K562 (cell line): ENCODE measurements at regions not wholly inside any gene's neighbourhood (a gene's known extent, or its start where the extent isn't known, plus 50 kb on each side); places are given as distances from the start of the nearest gene placed in this dataset.

Experiments used
- FOXA1 ChIP-seq: fragments of 450-650 bp; IDR thresholded peaks from 2 replicates; pipeline ENCODE4 v1.6.1; 2016; ENCODE audit warnings: mild to moderate bottlenecking, borderline replicate concordance
- MAFK ChIP-seq: IDR thresholded peaks from 2 replicates; pipeline ENCODE4 v1.6.1; 2011; ENCODE audit warnings: low read length, improper control_type of control experiment
- POLR2AphosphoS5 ChIP-seq: IDR thresholded peaks from 2 replicates; pipeline ENCODE4 v1.6.1; 2011; ENCODE audit warnings: mild to moderate bottlenecking, low read depth, low read length, moderate library complexity; ENCODE audit not compliant: control insufficient read depth, insufficient read depth
- SRSF1 ChIP-seq: fragments of 200-400 bp; formaldehyde crosslinking; IDR thresholded peaks from 2 replicates; pipeline ENCODE4 v1.6.1; 2017; ENCODE audit warnings: mild to moderate bottlenecking, low read depth, low read length, moderate library complexity
- TF ChIP-seq, protein P1 (sequence below): fragments of 450-650 bp; formaldehyde crosslinking; IDR thresholded peaks from 2 replicates; pipeline ENCODE4 v1.4.0; 2022; ENCODE audit warnings: missing genetic modification characterization
- TF ChIP-seq, protein P2 (sequence below), 3 experiments: IDR thresholded peaks in 2 of 3; conservative IDR thresholded peaks in 1 of 3; 2 replicates each; pipeline ENCODE4 v1.5.1; 2011 to 2012; ENCODE audit warnings: low read length in 3 of 3, mild to moderate bottlenecking in 3 of 3, control low read depth in 2 of 3, improper control_type of control experiment in 1 of 3, inconsistent platforms in 1 of 3, low read depth in 1 of 3, mixed read lengths in 1 of 3, moderate library complexity in 1 of 3; ENCODE audit not compliant: insufficient read depth in 2 of 3
- TF ChIP-seq, protein P3 (sequence below): sonication (generic); formaldehyde crosslinking; IDR thresholded peaks from 2 replicates; pipeline ENCODE4 v1.8.1; 2023; ENCODE audit warnings: mild to moderate bottlenecking, missing genetic modification reagents
- TF ChIP-seq, protein P4 (sequence below): fragments of 150-350 bp; IDR thresholded peaks from 2 replicates; pipeline ENCODE4 v1.6.1; 2014; ENCODE audit warnings: low read depth, mild to moderate bottlenecking, low read length, borderline replicate concordance
- TF ChIP-seq, protein P5 (sequence below), 2 experiments: IDR thresholded peaks; 2 replicates each; pipeline ENCODE4 v1.6.1; 2011; ENCODE audit warnings: borderline replicate concordance in 1 of 2, control low read depth in 1 of 2, low read depth in 1 of 2, low read length in 1 of 2, mild to moderate bottlenecking in 1 of 2, mixed read lengths in 1 of 2, moderate library complexity in 1 of 2; ENCODE audit not compliant: insufficient read depth in 1 of 2, insufficient read length in 1 of 2, poor library complexity in 1 of 2, severe bottlenecking in 1 of 2; ENCODE audit errors: extremely low read depth in 1 of 2

DNA sequence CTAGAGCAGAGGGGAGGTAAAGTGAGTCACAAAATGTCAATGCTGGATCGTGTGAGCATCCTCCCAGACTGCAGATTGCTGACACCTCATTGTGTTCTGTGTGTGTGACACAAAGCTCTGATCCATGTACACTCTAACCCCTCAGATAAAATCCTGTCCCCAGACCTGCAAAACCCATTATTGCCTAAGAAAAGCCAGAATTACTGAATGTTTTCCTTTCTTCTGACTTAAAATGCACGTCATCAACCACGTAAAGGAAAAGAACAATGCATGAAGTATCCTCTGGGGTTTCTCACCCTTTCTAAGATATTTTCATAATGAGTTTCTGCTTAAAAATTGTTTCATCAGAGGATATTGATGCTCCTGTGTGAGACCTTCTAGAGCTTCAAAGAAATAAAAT, 218.0 kb upstream of the PREP start:
- TF ChIP-seq MAFK: no peak
- TF ChIP-seq, protein P1, sequence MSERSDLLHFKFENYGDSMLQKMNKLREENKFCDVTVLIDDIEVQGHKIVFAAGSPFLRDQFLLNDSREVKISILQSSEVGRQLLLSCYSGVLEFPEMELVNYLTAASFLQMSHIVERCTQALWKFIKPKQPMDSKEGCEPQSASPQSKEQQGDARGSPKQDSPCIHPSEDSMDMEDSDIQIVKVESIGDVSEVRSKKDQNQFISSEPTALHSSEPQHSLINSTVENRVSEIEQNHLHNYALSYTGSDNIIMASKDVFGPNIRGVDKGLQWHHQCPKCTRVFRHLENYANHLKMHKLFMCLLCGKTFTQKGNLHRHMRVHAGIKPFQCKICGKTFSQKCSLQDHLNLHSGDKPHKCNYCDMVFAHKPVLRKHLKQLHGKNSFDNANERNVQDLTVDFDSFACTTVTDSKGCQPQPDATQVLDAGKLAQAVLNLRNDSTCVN: no peak
- TF ChIP-seq, protein P2, sequence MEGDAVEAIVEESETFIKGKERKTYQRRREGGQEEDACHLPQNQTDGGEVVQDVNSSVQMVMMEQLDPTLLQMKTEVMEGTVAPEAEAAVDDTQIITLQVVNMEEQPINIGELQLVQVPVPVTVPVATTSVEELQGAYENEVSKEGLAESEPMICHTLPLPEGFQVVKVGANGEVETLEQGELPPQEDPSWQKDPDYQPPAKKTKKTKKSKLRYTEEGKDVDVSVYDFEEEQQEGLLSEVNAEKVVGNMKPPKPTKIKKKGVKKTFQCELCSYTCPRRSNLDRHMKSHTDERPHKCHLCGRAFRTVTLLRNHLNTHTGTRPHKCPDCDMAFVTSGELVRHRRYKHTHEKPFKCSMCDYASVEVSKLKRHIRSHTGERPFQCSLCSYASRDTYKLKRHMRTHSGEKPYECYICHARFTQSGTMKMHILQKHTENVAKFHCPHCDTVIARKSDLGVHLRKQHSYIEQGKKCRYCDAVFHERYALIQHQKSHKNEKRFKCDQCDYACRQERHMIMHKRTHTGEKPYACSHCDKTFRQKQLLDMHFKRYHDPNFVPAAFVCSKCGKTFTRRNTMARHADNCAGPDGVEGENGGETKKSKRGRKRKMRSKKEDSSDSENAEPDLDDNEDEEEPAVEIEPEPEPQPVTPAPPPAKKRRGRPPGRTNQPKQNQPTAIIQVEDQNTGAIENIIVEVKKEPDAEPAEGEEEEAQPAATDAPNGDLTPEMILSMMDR (IDR thresholded peaks at IDR 0.05 in 2 of 3, conservative IDR thresholded peaks at IDR 0.05 in 1 of 3; ENCODE audit: insufficient read depth in 2 of 3, low read depth in 1 of 3, low read length in 3 of 3): no peak
- TF ChIP-seq, protein P3, sequence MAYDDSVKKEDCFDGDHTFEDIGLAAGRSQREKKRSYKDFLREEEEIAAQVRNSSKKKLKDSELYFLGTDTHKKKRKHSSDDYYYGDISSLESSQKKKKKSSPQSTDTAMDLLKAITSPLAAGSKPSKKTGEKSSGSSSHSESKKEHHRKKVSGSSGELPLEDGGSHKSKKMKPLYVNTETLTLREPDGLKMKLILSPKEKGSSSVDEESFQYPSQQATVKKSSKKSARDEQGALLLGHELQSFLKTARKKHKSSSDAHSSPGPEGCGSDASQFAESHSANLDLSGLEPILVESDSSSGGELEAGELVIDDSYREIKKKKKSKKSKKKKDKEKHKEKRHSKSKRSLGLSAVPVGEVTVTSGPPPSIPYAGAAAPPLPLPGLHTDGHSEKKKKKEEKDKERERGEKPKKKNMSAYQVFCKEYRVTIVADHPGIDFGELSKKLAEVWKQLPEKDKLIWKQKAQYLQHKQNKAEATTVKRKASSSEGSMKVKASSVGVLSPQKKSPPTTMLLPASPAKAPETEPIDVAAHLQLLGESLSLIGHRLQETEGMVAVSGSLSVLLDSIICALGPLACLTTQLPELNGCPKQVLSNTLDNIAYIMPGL (CRISPR knock-in tag): no peak
- no peak for TF ChIP-seq SRSF1
- no peak for TF ChIP-seq POLR2AphosphoS5
- TF ChIP-seq FOXA1: no peak
- TF ChIP-seq, protein P4, sequence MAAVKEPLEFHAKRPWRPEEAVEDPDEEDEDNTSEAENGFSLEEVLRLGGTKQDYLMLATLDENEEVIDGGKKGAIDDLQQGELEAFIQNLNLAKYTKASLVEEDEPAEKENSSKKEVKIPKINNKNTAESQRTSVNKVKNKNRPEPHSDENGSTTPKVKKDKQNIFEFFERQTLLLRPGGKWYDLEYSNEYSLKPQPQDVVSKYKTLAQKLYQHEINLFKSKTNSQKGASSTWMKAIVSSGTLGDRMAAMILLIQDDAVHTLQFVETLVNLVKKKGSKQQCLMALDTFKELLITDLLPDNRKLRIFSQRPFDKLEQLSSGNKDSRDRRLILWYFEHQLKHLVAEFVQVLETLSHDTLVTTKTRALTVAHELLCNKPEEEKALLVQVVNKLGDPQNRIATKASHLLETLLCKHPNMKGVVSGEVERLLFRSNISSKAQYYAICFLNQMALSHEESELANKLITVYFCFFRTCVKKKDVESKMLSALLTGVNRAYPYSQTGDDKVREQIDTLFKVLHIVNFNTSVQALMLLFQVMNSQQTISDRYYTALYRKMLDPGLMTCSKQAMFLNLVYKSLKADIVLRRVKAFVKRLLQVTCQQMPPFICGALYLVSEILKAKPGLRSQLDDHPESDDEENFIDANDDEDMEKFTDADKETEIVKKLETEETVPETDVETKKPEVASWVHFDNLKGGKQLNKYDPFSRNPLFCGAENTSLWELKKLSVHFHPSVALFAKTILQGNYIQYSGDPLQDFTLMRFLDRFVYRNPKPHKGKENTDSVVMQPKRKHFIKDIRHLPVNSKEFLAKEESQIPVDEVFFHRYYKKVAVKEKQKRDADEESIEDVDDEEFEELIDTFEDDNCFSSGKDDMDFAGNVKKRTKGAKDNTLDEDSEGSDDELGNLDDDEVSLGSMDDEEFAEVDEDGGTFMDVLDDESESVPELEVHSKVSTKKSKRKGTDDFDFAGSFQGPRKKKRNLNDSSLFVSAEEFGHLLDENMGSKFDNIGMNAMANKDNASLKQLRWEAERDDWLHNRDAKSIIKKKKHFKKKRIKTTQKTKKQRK: no peak
- TF ChIP-seq, protein P5, sequence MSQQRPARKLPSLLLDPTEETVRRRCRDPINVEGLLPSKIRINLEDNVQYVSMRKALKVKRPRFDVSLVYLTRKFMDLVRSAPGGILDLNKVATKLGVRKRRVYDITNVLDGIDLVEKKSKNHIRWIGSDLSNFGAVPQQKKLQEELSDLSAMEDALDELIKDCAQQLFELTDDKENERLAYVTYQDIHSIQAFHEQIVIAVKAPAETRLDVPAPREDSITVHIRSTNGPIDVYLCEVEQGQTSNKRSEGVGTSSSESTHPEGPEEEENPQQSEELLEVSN (IDR thresholded peaks at IDR 0.05; ENCODE audit: borderline replicate concordance in 1 of 2, extremely low read depth in 1 of 2, insufficient read depth in 1 of 2, insufficient read length in 1 of 2, low read depth in 1 of 2, low read length in 1 of 2, poor library complexity in 1 of 2, severe bottlenecking in 1 of 2): no peak
